Endothelial cell of hepatic sinusoid (primary cell): ENCODE measurements at regions not wholly inside any gene's neighbourhood (a gene's known extent, or its start where the extent isn't known, plus 50 kb on each side); places are given as distances from the start of the nearest gene placed in this dataset.

Source experiments
- in situ Hi-C: cut with HindIII; loops from 2 replicates; pipeline ENCODE4 v1.10.0; 2017; ENCODE audit warnings: low sequenced_read_pairs

DNA sequence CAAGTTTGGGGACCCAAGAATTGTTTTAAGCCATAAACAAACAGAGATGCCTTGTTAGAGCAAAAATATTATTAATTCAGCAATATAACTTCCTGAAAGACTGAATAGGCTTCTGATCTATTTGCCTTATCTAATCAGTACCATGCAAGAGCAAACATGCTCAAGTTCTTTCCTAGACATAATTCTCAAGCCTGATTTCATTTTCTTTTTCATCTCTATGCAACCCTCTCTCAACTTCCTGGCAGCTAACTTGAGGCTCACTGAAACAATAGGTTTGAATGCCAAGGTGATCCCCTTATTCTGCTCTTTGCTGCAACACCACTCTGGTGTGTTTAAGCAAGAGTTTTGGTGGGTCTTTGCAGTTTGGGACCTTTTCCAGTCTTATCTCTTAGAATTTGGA, 230.9 kb upstream of the CD96 start:
- in situ Hi-C loops: no loop called here

DNA sequence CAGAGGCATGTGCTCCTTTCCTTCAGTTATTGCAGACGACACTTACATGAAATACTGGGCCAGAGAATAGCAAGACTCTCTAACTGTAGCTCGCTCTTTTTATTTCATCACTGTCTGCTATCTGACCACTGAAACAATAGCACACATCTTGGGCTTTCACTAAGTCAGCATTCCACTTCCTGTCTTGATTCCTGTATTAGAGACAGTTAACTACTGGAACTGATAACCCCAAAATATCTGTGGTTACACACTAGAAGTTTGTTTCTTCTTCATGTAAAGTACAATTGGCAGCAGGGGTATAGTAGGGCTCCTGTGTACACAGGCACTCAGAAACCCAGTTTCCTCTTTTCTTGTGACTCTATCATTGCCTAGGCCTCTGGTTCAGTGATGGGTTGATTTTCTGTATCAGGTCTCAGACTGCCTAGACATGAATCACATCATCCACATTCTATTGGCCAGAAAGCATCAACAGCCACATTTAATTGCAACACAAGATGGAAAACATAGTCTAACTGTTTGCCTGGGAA, 230.2 kb upstream of the CD96 start:
- in situ Hi-C loops: no loop called here

GRCh38 chr3:111314181-111314873, 227.7 kb upstream of the CD96 start:
- in situ Hi-C loops: no loop called here

DNA sequence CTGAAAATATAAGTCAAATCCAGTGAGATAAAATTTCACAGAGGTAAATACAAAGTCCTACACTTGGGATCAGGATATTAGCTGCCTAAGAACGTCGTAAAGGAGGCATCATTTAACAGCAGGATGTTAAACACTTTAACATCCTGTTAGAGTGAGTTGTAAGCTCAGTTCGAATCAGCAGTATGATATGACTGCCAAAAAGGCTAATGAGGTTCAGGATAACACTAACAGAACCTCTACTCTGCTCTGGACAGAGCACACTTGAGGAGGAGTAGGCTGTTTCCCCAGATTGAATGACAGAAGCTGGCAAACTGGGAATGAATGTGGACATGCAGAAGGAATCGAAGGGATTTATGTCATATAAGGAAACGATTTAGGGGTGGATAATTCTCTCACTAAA, 227.1 kb upstream of the CD96 start:
- in situ Hi-C loops: no loop called here

DNA sequence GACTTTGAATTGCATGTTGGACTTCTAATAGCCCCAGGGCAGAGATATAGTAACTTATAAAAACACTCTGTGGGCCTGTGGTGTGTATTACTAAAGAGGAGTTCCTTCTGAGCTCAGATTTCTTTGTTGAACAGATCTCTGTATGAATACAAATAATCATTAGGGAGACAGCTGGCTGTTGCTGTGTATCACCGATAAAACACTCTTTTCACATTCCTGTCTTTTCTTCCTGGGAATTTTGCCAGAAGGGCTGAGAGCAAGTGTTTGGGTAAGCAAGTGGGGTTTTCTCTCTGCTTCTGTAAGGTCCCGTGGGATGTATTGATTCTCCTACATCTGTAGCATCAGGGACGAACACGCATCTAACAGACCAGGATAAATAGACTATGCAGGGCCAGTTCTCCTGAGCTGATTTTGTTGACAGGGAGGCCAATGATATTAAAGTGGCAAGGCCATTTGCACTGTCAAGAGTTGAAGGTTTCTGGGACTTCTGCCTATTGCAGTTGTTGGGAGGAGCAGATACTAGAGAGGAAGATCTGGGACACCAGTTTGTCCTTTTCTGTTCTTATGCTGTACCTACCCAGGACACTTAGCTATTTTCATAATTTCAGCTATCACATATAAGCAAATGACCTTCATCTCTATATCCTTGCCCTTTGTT, 225.9 kb upstream of the CD96 start:
- in situ Hi-C loops: no loop called here

DNA sequence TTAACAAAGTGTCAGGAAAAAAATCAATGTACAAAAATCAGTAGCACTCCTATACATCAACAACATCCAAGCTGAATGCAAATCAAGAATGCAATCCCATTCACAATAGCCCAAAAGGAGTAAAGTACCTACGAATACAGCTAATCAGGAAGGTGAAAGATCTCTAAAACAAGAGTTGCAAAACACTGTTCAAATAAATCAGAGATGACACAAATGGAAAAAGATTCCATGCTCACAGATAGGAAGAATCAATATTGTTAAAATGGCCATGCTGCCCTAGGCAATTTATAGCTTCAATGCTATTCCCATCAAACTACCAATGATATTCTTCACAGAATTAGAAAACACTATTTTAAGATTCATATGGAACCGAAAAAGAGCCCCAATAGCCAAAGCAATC, 223.7 kb upstream of the CD96 start:
- in situ Hi-C loops: no loop called here

GRCh38 chr3:111319598-111319997, 222.4 kb upstream of the CD96 start:
- in situ Hi-C loops: no loop called here

DNA sequence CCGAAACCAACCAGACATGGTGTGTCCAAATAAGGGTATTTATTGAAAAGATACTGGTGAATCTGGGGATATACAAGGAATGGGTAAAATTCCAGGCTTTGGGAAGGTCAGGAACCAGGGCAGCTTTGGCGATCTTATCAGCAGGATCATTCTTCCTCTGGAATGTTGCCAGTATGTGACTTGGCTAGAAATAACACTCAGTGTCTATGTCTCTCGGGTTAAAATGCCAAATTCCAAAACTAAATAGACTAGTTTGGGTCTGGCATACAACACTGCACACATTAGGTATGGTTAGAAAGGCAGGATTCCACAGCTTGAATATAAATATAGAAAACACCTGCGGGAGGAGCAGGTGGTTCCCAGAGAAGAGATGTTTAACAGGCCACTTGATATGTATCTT, 220.2 kb upstream of the CD96 start:
- in situ Hi-C loops: no loop called here

GRCh38 chr3:111323019-111323418, 219.0 kb upstream of the CD96 start:
- in situ Hi-C loops: no loop called here

DNA sequence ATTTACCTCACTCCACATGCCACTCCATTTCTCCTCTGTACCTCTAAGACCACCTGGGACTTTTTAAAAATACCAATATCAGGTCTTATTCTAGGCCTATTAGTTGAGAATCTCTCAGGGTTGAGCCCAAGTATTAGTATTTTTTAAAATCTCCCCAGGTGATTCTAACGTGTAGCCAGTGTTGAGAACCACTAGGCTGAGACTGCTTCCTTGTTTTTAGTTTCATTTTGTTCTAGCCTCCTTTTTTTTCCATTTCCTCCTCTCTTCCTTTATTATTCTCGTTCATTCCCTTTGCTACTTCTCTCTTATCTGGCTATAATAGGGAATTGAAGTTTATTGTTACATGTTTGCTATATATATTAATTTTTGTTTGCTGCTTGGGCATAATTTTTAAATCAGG, 217.8 kb upstream of the CD96 start:
- in situ Hi-C loops: no loop called here

- in situ Hi-C loops: no loop called here
Observed at GRCh38 chr3:111324645-111325044, 217.4 kb upstream of the CD96 start.

DNA sequence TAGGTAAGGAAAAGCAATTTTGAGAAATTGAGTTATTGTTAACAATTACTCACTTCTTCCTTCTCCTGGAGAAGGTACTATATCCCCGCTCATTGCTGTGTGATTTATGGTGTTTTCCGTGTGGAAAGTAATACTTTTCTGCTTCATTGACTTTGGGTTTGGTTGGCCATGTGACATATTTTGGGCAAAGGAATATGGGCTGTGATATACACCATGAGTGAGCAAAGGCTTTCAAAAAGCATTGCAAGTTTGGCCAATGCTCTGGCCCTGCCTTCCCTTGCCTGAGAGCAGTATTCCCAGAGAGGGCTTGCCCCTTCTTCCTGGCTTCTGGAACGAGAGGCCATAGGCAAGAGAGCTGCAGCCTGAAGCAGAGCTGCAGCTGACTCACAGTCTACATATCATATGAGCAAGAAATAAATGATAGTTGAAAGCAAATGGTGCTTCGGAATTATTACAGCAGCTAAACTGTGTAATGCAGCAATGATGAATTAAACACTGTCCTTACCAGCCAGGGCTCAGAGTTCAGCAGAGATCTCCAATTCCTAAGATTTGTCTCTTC, 216.8 kb upstream of the CD96 start:
- in situ Hi-C loops: no loop called here

GRCh38 chr3:111326144-111326995, 215.6 kb upstream of the CD96 start:
- in situ Hi-C loops: no loop called here

- in situ Hi-C loops: no loop called here
Observed at GRCh38 chr3:111331306-111331705, 210.7 kb upstream of the CD96 start.

GRCh38 chr3:111331912-111332311, 210.1 kb upstream of the CD96 start:
- in situ Hi-C loops: no loop called here

GRCh38 chr3:111332488-111333080, 209.4 kb upstream of the CD96 start:
- in situ Hi-C loops: no loop called here

DNA sequence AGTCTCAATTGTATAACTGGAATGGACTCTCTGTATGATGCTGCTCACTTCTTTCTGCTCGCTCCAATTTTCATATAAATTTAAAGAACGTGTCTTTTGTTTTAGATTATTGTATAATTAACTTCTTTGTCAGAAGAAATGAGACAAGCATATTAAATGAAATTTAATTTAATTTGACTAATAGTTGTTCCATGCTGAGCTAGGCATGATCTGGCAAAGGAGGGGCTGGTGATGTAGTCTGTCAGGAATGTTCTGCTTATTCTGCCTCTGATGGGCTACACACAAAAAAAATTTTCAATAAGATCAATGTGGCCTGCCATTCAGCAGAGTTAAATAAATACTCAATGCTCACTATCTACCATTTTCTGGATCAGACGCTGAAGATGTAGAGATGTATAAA, 208.4 kb upstream of the CD96 start:
- in situ Hi-C loops: no loop called here

- in situ Hi-C loops: no loop called here
Observed at GRCh38 chr3:111335512-111336303, 206.3 kb upstream of the CD96 start.

DNA sequence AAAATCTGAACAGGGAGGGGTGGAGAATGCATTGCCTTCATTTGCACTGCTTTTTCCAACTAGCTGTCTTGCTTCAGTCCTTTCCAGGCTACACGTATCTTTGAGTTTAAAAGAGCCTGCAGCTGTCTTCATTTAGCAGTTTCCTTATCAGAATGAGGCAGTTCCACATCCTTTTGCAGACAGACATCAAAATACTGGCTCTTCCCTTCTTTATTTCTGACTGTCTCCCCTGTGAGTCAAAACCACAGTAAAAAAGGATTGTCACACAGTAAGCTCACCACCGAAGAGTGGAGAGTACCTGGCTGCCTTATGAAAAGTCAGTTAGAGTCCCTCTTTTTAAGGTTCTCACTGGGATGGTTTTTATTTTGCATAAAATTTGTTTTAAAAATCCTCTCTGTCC, 205.5 kb upstream of the CD96 start:
- in situ Hi-C loops: no loop called here

DNA sequence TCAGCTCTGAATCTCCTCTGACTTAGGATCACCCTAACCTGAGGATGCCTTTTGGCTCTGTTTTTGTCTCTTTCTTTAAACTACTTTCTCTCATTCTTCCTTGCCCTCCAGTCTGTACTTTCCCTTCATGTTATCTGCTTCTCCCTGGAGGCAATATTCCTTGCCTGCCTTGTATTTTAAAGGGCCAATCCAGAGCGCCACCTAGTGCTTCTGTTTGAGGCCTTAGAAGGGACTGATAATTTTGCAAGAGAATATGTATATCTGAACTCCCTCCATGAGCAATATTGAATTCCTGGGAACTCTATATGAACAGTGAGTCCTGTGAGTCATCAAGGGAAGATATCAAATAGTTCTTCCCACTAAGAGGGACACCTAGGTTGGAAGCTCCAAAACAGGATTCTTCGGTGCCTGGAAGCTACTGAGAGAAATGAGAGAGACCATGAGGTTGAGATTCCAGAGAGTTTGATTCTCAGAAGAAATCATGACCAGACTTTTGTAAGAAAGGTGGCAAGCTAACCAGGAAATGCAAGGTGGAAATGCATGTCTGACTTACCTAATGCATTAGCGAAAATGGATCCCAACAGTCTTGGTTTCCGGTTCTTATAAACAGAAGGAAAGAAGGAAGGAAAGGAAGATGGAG, 203.8 kb upstream of the CD96 start:
- in situ Hi-C loops: no loop called here
